Naive thymus-derived CD4-positive, alpha-beta T cell (primary cell): ENCODE measurements at regions not wholly inside any gene's neighbourhood (a gene's known extent, or its start where the extent isn't known, plus 50 kb on each side); places are given as distances from the start of the nearest gene placed in this dataset.

Experiments
- ATAC-seq: fragments of 150-1000 bp; cut with Tn5 transposase; 2 replicates; pipeline ENCODE4 v1.10.0; 2021; ENCODE audit warnings: mild to moderate bottlenecking, moderate library complexity
- CTCF ChIA-PET: fragments of 350-600 bp; sonication (Branson Sonifier 250); formaldehyde crosslinking; loops from one replicate; lab custom pipeline; 2021; ENCODE audit warnings: antibody characterized with exemption; lab: Charles Lee
- POLR2A ChIA-PET: fragments of 350-600 bp; sonication (Branson Sonifier 250); formaldehyde crosslinking; loops from one replicate; lab custom pipeline; 2021; ENCODE audit warnings: antibody characterized with exemption, inconsistent platforms; lab: Charles Lee
- DNase-seq, 9 donors: peaks; one replicate each; pipeline versions ENCODE4 v3.0.0 to v3.0.0-alpha.2; 2020 to 2022; ENCODE audit warnings: mixed read lengths in 1 of 9
- H3K27ac ChIP-seq: one replicate; pipeline ENCODE4 v1.7.0; 2013; ENCODE audit warnings: mild to moderate bottlenecking, low read depth, low read length, moderate library complexity
- H3K27me3 ChIP-seq, 2 donors: one replicate each; pipeline ENCODE4 v1.7.0; 2013; ENCODE audit warnings: low read length in 2 of 2, mild to moderate bottlenecking in 2 of 2, moderate library complexity in 2 of 2; ENCODE audit not compliant: control insufficient read depth in 2 of 2, insufficient read depth in 2 of 2
- H3K36me3 ChIP-seq, 3 experiments: 1 replicate in 2 of 3; 2 replicates in 1 of 3; pipeline ENCODE4 v1.7.0; 2013; ENCODE audit warnings: low read length in 3 of 3, mild to moderate bottlenecking in 3 of 3, moderate library complexity in 1 of 3; ENCODE audit not compliant: insufficient read depth in 3 of 3, control insufficient read depth in 2 of 3
- H3K4me1 ChIP-seq, 2 donors: one replicate each; pipeline ENCODE4 v1.7.0; 2013; ENCODE audit warnings: low read length in 2 of 2, mild to moderate bottlenecking in 2 of 2, moderate library complexity in 1 of 2; ENCODE audit not compliant: control insufficient read depth in 2 of 2, insufficient read depth in 2 of 2
- H3K4me3 ChIP-seq: 2 replicates; pipeline ENCODE4 v1.7.0; 2013; ENCODE audit warnings: mild to moderate bottlenecking, low read length
- H3K9me3 ChIP-seq, 3 experiments: 1 replicate in 2 of 3; 2 replicates in 1 of 3; pipeline ENCODE4 v1.7.0; 2013; ENCODE audit warnings: low read length in 3 of 3; ENCODE audit not compliant: control insufficient read depth in 2 of 3
- H3K27ac Mint-ChIP-seq, 9 donors: one replicate each; pipeline ENCODE4 v1.8.0; 2020 to 2022; ENCODE audit warnings: mixed read lengths in 9 of 9, mild to moderate bottlenecking in 8 of 9, moderate library complexity in 5 of 9, inconsistent platforms in 2 of 9
- H3K27me3 Mint-ChIP-seq, 5 donors: one replicate each; pipeline ENCODE4 v1.8.0; 2021 to 2022; ENCODE audit warnings: mixed read lengths in 5 of 5, mild to moderate bottlenecking in 1 of 5
- H3K36me3 Mint-ChIP-seq, 5 donors: one replicate each; pipeline ENCODE4 v1.8.0; 2020 to 2022; ENCODE audit warnings: mixed read lengths in 5 of 5, mild to moderate bottlenecking in 3 of 5, inconsistent platforms in 1 of 5
- H3K4me1 Mint-ChIP-seq, 7 donors: one replicate each; pipeline ENCODE4 v1.8.0; 2020 to 2022; ENCODE audit warnings: mixed read lengths in 7 of 7, mild to moderate bottlenecking in 3 of 7, inconsistent platforms in 1 of 7
- H3K4me3 Mint-ChIP-seq, 10 donors: one replicate each; pipeline ENCODE4 v1.8.0; 2020 to 2022; ENCODE audit warnings: mild to moderate bottlenecking in 10 of 10, mixed read lengths in 10 of 10, moderate library complexity in 6 of 10, inconsistent platforms in 2 of 10
- H3K9me3 Mint-ChIP-seq, 11 donors: one replicate each; pipeline ENCODE4 v1.8.0; 2020 to 2022; ENCODE audit warnings: mixed read lengths in 11 of 11, mild to moderate bottlenecking in 4 of 11, inconsistent platforms in 1 of 11, moderate library complexity in 1 of 11
- intact Hi-C, 2 donors: fragments of 100-400 bp; cut with micrococcal nuclease; formaldehyde crosslinking; loops; one replicate each; pipeline ENCODE4 v1.15.1; 2023

GRCh38 chr4:126851391-126851790 lies 781.4 kb upstream of the INTU start:
- Mint-ChIP-seq H3K4me1 (no peaks in the 10 kb centered on the region), H3K27me3 (no peaks in the 10 kb centered on the region), H3K36me3 (no peaks in the 10 kb centered on the region), H3K4me3 (no peak overlapping the region), H3K9me3 (peaks cover 0 to 22% (median 3%) of the 10 kb centered on the region in 11 donors), H3K27ac (no peak overlapping the region)
- Histone ChIP-seq H3K9me3 (no peaks in the 10 kb centered on the region), H3K27me3 (no peaks in the 10 kb centered on the region), H3K4me3 (no peak overlapping the region), H3K36me3 (no peaks in the 10 kb centered on the region), H3K4me1 (no peaks in the 10 kb centered on the region), H3K27ac (no peak overlapping the region)
- POLR2A ChIA-PET, result no interaction called here
- CTCF ChIA-PET, result no interaction called here
- ATAC-seq (no peak), DNase-seq (no peak)
- intact Hi-C loops, result no loop called here

- ChIA-PET POLR2A (no interaction called here), CTCF (no interaction called here)
- H3K36me3 ChIP-seq, result no peaks in the 10 kb centered on the region
- H3K4me1 Mint-ChIP-seq, result no peaks in the 10 kb centered on the region
- H3K4me1 ChIP-seq, result no peaks in the 10 kb centered on the region
- ATAC-seq, result no peak
- intact Hi-C loops, result no loop called here
- no peak overlapping the region for H3K27ac Mint-ChIP-seq
- peaks cover 0 to 18% (median 5%) of the 10 kb centered on the region in 11 donors for H3K9me3 Mint-ChIP-seq
- H3K4me3 ChIP-seq, result no peak overlapping the region
- H3K27ac ChIP-seq, result no peak overlapping the region
- DNase-seq, result no peak
- H3K36me3 Mint-ChIP-seq, result no peaks in the 10 kb centered on the region
- no peak overlapping the region for H3K4me3 Mint-ChIP-seq
- H3K9me3 ChIP-seq, result no peaks in the 10 kb centered on the region
- no peaks in the 10 kb centered on the region for H3K27me3 ChIP-seq
- no peaks in the 10 kb centered on the region for H3K27me3 Mint-ChIP-seq
Measured at GRCh38 chr4:126853715-126854114, 779.0 kb upstream of the INTU start.

GRCh38 chr4:126856906-126857305 lies 775.9 kb upstream of the INTU start:
- ATAC-seq, result no peak
- intact Hi-C loops, result no loop called here
- no peak overlapping the region for H3K4me3 ChIP-seq
- H3K27me3 ChIP-seq, result no peaks in the 10 kb centered on the region
- no peaks in the 10 kb centered on the region for H3K4me1 ChIP-seq
- no peaks in the 10 kb centered on the region for H3K36me3 Mint-ChIP-seq
- H3K36me3 ChIP-seq, result no peaks in the 10 kb centered on the region
- H3K4me3 Mint-ChIP-seq, result no peak overlapping the region
- POLR2A ChIA-PET, result no interaction called here
- CTCF ChIA-PET, result no interaction called here
- H3K9me3 Mint-ChIP-seq, result peaks cover 0 to 15% (median 7%) of the 10 kb centered on the region in 11 donors
- H3K9me3 ChIP-seq, result no peaks in the 10 kb centered on the region
- DNase-seq, result no peak
- no peak overlapping the region for H3K27ac ChIP-seq
- H3K4me1 Mint-ChIP-seq, result no peaks in the 10 kb centered on the region
- H3K27me3 Mint-ChIP-seq, result no peaks in the 10 kb centered on the region
- no peak overlapping the region for H3K27ac Mint-ChIP-seq

GRCh38 chr4:126859314-126859713 lies 773.4 kb upstream of the INTU start:
- Mint-ChIP-seq H3K36me3 (no peaks in the 10 kb centered on the region), H3K4me3 (no peak overlapping the region), H3K9me3 (peaks cover 0 to 16% (median 8%) of the 10 kb centered on the region in 11 donors), H3K4me1 (no peaks in the 10 kb centered on the region), H3K27ac (no peak overlapping the region), H3K27me3 (no peaks in the 10 kb centered on the region)
- Histone ChIP-seq H3K9me3 (no peaks in the 10 kb centered on the region), H3K4me1 (no peaks in the 10 kb centered on the region), H3K27me3 (no peaks in the 10 kb centered on the region), H3K27ac (no peak overlapping the region), H3K4me3 (no peak overlapping the region), H3K36me3 (no peaks in the 10 kb centered on the region)
- DNase-seq, result no peak
- ATAC-seq, result no peak
- CTCF ChIA-PET, result no interaction called here
- intact Hi-C loops, result no loop called here
- POLR2A ChIA-PET, result no interaction called here

- Histone ChIP-seq H3K4me3 (no peak overlapping the region), H3K27me3 (no peaks in the 10 kb centered on the region), H3K9me3 (no peaks in the 10 kb centered on the region), H3K36me3 (no peaks in the 10 kb centered on the region), H3K27ac (no peak overlapping the region), H3K4me1 (no peaks in the 10 kb centered on the region)
- no peak overlapping the region for H3K27ac Mint-ChIP-seq
- ChIA-PET POLR2A (no interaction called here), CTCF (no interaction called here)
- H3K4me3 Mint-ChIP-seq, result no peak overlapping the region
- intact Hi-C loops, result no loop called here
- peak; percentile 14 for ATAC-seq
- no peaks in the 10 kb centered on the region for H3K4me1 Mint-ChIP-seq
- no peaks in the 10 kb centered on the region for H3K27me3 Mint-ChIP-seq
- H3K36me3 Mint-ChIP-seq, result no peaks in the 10 kb centered on the region
- peaks cover 0 to 16% (median 9%) of the 10 kb centered on the region in 11 donors for H3K9me3 Mint-ChIP-seq
- DNase-seq, result no peak
Measured at GRCh38 chr4:126859872-126860271, 772.9 kb upstream of the INTU start.

GRCh38 chr4:126860308-126860707 lies 772.4 kb upstream of the INTU start:
- Histone ChIP-seq H3K4me1 (no peaks in the 10 kb centered on the region), H3K36me3 (no peaks in the 10 kb centered on the region), H3K27me3 (no peaks in the 10 kb centered on the region), H3K27ac (no peak overlapping the region), H3K4me3 (no peak overlapping the region), H3K9me3 (no peaks in the 10 kb centered on the region)
- POLR2A ChIA-PET, result no interaction called here
- ATAC-seq (no peak), DNase-seq (no peak)
- no peaks in the 10 kb centered on the region for H3K36me3 Mint-ChIP-seq
- CTCF ChIA-PET, result no interaction called here
- no peaks in the 10 kb centered on the region for H3K27me3 Mint-ChIP-seq
- no peak overlapping the region for H3K4me3 Mint-ChIP-seq
- peaks cover 0 to 17% (median 10%) of the 10 kb centered on the region in 11 donors for H3K9me3 Mint-ChIP-seq
- intact Hi-C loops, result no loop called here
- H3K27ac Mint-ChIP-seq, result no peak overlapping the region
- H3K4me1 Mint-ChIP-seq, result no peaks in the 10 kb centered on the region

- ChIA-PET CTCF (no interaction called here), POLR2A (no interaction called here)
- Histone ChIP-seq H3K9me3 (peaks cover 0 to 6% (median 0%) of the 10 kb centered on the region in 3 experiments), H3K4me3 (no peak overlapping the region), H3K27ac (no peak overlapping the region), H3K4me1 (no peaks in the 10 kb centered on the region), H3K36me3 (no peaks in the 10 kb centered on the region), H3K27me3 (no peaks in the 10 kb centered on the region)
- peaks cover 10 to 47% (median 23%) of the 10 kb centered on the region in 11 donors for H3K9me3 Mint-ChIP-seq
- DNase-seq, result no peak
- no peak overlapping the region for H3K4me3 Mint-ChIP-seq
- no peak overlapping the region for H3K27ac Mint-ChIP-seq
- H3K4me1 Mint-ChIP-seq, result no peaks in the 10 kb centered on the region
- intact Hi-C loops, result no loop called here
- ATAC-seq, result no peak
- H3K27me3 Mint-ChIP-seq, result no peaks in the 10 kb centered on the region
- H3K36me3 Mint-ChIP-seq, result peaks cover 0 to 3% (median 0%) of the 10 kb centered on the region in 5 donors
Measured at GRCh38 chr4:126869967-126870366, 762.8 kb upstream of the INTU start.
